HL-60 (cell line): ENCODE measurements at regions not wholly inside any gene's neighbourhood (a gene's known extent, or its start where the extent isn't known, plus 50 kb on each side); places are given as distances from the start of the nearest gene placed in this dataset.

ENCODE experiments used
- DNase-seq, 2 experiments: peaks; one replicate each; pipeline ENCODE4 v3.0.0-alpha.2; 2010 to 2020; ENCODE audit warnings: low read depth in 1 of 2, low spot score in 1 of 2
- H3K27ac ChIP-seq: fragments of 250-450 bp; sonication (Bioruptor Pico); replicated peaks from 2 replicates; pipeline ENCODE4 v1.5.1; 2020; ENCODE audit warnings: mild to moderate bottlenecking, moderate library complexity
- H3K27me3 ChIP-seq: fragments of 250-450 bp; sonication (Bioruptor Pico); 2 replicates; pipeline ENCODE4 v1.5.1; 2021; ENCODE audit warnings: mild to moderate bottlenecking, moderate library complexity; ENCODE audit not compliant: insufficient read depth, poor library complexity, severe bottlenecking
- H3K4me3 ChIP-seq: replicated peaks from 2 replicates; pipeline ENCODE4 v1.5.1; 2011; ENCODE audit warnings: mild to moderate bottlenecking, control low read depth, low read length; ENCODE audit not compliant: insufficient read depth
- CTCF ChIP-seq: IDR thresholded peaks from one replicate; pipeline ENCODE4 v1.5.1; 2011; ENCODE audit warnings: low read length, control low read depth, inconsistent platforms; ENCODE audit not compliant: insufficient read depth
- GABPA ChIP-seq: IDR thresholded peaks from 2 replicates; pipeline ENCODE4 v1.6.1; 2012; ENCODE audit warnings: low read depth
- POLR2AphosphoS5 ChIP-seq: IDR thresholded peaks from 2 replicates; pipeline ENCODE4 v1.6.1; 2012; ENCODE audit warnings: low read depth
- REST ChIP-seq: IDR thresholded peaks from 2 replicates; pipeline ENCODE4 v1.6.1; 2012; ENCODE audit warnings: low read depth; ENCODE audit not compliant: insufficient replicate concordance
- SPI1 ChIP-seq: IDR thresholded peaks from 2 replicates; pipeline ENCODE4 v1.6.1; 2012; ENCODE audit warnings: low read depth, mild to moderate bottlenecking, borderline replicate concordance

DNA sequence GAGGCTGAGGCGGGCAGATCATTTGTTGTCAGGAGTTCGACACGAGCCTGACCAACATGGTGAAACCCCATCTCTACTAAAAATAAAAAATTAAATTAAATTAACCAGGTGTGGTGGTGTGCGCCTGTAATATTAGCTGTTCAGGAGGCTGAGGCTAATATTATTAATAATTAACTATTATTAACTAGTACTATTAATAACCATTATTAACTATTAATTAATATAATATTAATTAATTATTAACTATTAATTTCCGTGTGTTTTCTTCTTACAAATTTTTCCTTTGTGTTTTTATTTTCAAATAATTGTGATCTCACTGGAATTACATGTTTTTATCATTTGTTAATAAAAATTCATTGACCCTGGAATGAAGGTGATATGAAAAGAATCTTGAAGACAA lies 557.4 kb upstream of the ADGRB3 start:
- TF ChIP-seq POLR2AphosphoS5 (no peak), CTCF (no peak), GABPA (no peak), SPI1 (no peak), REST (no peak)
- no peak for DNase-seq
- no peaks in the 10 kb centered on the region for H3K27me3 ChIP-seq
- no peak overlapping the region for H3K27ac ChIP-seq
- no peak overlapping the region for H3K4me3 ChIP-seq

- Histone ChIP-seq H3K27me3 (no peaks in the 10 kb centered on the region), H3K4me3 (no peak overlapping the region), H3K27ac (no peak overlapping the region)
- TF ChIP-seq GABPA: no peak
- no peak for TF ChIP-seq REST
- TF ChIP-seq POLR2AphosphoS5: no peak
- no peak for TF ChIP-seq SPI1
- no peak for TF ChIP-seq CTCF
- DNase-seq: no peak
These were observed 563.3 kb upstream of the ADGRB3 start for GRCh38 chr6:68071740-68072139.

- no peak for DNase-seq
- no peaks in the 10 kb centered on the region for H3K27me3 ChIP-seq
- no peak overlapping the region for H3K27ac ChIP-seq
- H3K4me3 ChIP-seq: no peak overlapping the region
- no peak for TF ChIP-seq CTCF
- TF ChIP-seq GABPA: no peak
- TF ChIP-seq SPI1: no peak
- TF ChIP-seq POLR2AphosphoS5: no peak
- TF ChIP-seq REST: no peak
These were observed 565.0 kb upstream of the ADGRB3 start for GRCh38 chr6:68069921-68070710.
